Hypothalamus (tissue), 51 donors: ENCODE measurements at regions not wholly inside any gene's neighbourhood (a gene's known extent, or its start where the extent isn't known, plus 50 kb on each side); places are given as distances from the start of the nearest gene placed in this dataset.

Experiments used
- DNase-seq, 51 donors: peaks; one replicate each; lab custom pipeline; 2025; lab: John Stamatoyannopoulos, UW

- no peak for DNase-seq
These were observed 974.5 kb upstream of the ZEB2 start for GRCh38 chr2:145494441-145494840.

GRCh38 chr2:145488571-145488970 is 968.7 kb upstream of the ZEB2 start:
- DNase-seq, result no peak

DNA sequence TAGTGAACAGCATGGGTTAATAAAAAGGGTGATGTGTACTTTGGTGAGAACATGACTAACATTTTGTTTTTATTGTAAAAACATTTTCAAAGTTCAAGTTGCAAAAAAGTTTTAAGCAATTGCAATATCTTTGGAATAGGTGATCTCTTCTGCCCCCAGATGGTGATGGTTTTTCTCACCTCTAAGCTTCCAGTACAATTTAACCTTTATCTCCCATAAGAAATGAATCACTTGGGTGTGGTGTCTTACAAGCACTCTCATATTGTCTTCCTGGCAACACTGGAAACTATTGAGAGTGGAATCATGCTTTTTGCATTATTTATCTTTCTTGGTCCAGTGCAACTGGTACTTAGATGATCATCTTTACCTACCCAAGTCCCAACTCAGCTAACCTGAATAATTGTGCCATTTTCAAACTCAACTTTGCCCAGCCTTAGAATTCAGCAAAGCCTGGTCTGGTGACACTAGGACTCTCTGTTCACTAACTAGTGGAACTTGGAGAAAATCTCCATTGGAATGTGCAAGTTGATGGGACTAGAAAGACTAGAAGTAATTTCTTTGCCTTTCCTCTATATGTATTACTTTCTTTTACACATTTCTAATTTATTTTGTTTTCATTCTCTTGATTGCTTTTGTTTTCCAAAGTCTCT is 964.7 kb upstream of the ZEB2 start:
- DNase-seq, result no peak

GRCh38 chr2:145483854-145484253 is 963.9 kb upstream of the ZEB2 start:
- no peak for DNase-seq

DNA sequence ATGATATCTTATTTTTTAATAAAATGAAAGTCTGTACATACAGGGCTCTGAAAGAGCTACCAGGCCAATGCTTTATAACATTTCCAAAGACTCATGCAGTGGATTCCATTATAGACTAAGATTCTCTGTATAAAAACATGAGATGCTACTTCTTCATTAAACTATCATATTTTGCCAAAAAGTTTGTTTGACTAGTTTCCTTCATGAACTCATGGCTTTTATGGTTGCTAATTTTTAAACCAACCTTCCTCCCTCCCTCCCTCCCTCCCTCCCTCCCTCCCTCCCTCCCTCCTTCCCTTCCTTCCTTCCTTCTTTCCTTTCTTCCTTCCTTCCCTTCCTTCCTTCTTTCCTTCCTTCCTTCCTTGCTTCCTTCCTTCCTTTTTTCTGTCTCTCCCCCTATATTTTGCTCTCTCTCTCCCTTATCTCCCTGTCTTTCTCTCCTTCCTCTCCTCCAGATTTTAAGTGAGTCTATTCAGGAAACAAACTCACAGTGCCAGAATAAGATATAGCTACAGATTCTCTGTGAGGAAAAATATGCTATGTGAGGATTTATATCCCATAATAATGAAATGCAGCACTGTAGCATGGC is 961.5 kb upstream of the ZEB2 start:
- no peak for DNase-seq

GRCh38 chr2:145464866-145465265 is 944.9 kb upstream of the ZEB2 start:
- no peak for DNase-seq

- no peak for DNase-seq
These were observed 940.2 kb upstream of the ZEB2 start for GRCh38 chr2:145460112-145460511.

GRCh38 chr2:145431181-145431951 is 911.4 kb upstream of the ZEB2 start:
- peak in 2 of 51 donors; percentile 0 to 2 for DNase-seq

- DNase-seq, result no peak
These were observed 903.9 kb upstream of the ZEB2 start for GRCh38 chr2:145423809-145424208.

DNA sequence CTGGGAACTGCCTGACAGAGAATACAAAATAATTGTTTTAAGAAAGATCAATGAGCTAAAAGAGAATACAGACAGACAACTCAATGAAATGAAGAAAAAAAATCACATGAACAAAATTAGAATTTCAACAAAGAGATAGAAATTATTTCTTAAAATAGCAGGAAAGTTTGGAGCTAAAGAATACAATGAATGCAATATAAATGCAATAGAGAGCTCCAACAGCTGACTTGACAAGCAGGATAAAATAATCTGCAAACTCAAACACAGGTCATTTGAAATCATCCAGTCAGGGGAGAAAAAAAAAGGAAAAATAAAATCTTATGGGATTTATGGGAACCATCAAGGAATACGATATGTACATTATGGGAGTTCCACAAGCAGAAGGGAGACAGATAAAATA is 902.7 kb upstream of the ZEB2 start:
- no peak for DNase-seq

DNA sequence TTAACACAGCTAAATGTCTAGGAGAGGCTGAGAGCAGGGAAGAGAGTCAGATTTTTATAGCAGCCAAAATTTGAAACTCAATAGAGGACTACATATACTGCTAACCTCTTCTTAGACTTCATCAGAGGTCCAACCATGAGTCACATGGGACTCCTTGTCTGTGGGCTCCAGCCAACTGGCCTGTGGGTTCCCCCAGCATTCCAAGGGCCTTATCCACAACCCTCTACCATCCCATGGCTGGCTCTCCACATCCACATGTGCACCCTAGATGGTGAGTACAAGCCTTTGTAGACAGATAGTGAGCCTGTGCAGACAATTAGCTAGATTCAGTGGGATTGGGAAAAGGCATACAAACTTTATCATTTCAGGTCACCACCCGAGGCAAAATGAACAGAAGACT is 901.9 kb upstream of the ZEB2 start:
- DNase-seq, result no peak

DNA sequence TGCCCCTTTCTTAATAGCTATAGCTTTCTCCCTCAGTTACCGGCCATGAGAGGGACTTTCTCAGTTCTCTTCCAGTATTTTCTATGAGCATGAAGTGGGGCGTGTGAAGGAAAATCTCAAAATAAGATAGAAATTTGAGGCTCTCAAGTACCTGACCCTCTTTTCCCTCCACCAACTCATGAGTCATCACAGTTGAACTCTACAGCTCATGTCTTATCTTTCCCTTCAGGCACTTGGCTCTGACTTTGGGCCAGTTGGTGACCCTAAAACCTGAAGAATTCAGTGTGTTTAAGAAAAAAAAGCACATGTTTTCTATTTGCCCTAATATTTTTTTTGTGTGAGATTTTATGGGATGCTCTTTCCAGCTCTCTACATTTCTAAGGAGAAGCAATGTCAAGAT is 896.7 kb upstream of the ZEB2 start:
- DNase-seq, result no peak

- no peak for DNase-seq
These were observed 895.2 kb upstream of the ZEB2 start for GRCh38 chr2:145415151-145415550.

DNA sequence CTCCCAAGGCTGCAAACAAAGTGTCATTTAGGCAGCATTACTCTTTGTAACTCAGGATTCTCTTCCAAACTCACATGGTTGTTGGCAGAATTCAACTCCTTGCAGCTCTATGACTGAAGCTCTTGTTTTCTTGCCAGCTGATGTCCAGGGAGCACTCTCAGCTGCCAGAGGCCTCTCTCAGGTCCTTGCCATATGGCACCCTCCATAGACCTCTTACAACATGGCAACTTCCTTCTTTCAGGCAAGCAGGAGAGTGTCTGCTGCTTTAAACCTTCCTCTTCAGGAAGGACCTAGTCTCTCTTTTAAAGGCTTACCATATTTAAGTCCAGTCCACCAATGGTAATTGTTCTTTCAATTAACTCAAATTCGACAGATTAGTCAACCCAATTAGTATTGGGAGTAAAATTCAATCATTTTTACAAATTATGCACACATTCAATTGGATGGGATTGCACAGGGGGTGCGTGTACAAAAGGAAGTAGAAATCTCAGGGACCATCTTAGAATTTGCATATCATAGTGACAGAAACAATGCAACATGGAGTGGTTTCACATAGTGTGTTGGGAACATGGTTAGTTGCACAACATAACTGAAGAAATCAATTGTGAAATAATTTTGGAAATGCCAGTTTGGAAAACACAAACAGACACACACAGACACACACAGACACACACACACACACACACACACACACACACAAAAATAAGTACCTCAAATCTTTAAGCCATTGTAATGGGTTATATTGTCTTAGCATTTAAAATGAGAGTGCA is 893.5 kb upstream of the ZEB2 start:
- DNase-seq, result no peak

DNA sequence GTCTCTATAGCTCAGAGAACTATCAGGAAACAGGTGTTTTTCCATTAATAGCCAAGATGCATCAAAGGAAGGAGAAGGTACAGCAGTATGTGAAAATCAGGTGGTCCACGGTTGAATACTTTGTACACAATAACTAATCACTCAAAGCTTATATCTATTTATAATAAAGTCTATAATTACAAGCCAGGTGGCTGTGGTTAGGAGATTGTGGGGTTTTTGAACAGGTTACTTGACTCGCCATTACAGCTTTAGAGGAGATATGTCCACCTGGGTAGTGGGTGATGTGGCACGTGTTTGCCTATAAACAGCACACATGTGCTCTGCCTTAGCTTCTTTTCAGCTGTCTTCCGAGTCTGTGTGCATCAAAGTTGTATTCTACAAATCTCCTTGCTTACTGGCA is 892.2 kb upstream of the ZEB2 start:
- no peak for DNase-seq

DNA sequence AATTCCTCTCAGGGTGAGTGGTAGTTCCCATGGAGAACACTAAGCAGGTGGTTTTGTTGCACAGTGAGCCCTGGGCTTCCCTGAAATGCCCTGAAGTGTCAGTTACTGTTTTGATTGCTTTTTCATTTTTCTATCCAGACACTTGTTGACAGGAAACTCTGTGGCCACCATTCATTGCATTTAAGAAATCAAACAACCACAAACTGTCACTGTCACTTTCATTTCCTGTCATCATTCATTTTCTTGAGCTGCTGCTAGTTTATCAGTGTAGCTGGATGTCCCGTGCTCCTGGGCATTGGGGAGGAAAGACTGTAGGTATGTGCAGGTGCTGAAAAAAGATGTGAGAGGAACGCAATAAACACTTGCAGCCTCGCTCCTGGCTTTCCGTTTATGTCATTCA is 891.6 kb upstream of the ZEB2 start:
- no peak for DNase-seq

- no peak for DNase-seq
These were observed 890.2 kb upstream of the ZEB2 start for GRCh38 chr2:145410086-145410485.

GRCh38 chr2:145408980-145409379 is 889.1 kb upstream of the ZEB2 start:
- no peak for DNase-seq

- no peak for DNase-seq
These were observed 884.8 kb upstream of the ZEB2 start for GRCh38 chr2:145404690-145405089.

- no peak for DNase-seq
These were observed 882.9 kb upstream of the ZEB2 start for GRCh38 chr2:145402706-145403277.

GRCh38 chr2:145399131-145399530 is 879.2 kb upstream of the ZEB2 start:
- no peak for DNase-seq
